Endothelial cell of umbilical vein (primary cell): ENCODE measurements at regions not wholly inside any gene's neighbourhood (a gene's known extent, or its start where the extent isn't known, plus 50 kb on each side); places are given as distances from the start of the nearest gene placed in this dataset.

ENCODE experiments used
- BruUV-seq: library from RNA; stranded (reverse); fragments of 400-500 nt; replicated peaks from 2 replicates; lab custom pipeline; 2021; lab: Mats Ljungman, UMichigan
- CTCF ChIA-PET: fragments of 300-600, 350-600 bp; sonication (Branson Sonifier 250); formaldehyde crosslinking; loops from one replicate; lab custom pipeline; 2021; ENCODE audit warnings: antibody characterized with exemption, inconsistent platforms; lab: Charles Lee
- POLR2A ChIA-PET: fragments of 300-600, 350-600 bp; sonication (Branson Sonifier 250); formaldehyde crosslinking; loops from one replicate; lab custom pipeline; 2021; ENCODE audit warnings: antibody characterized with exemption, inconsistent platforms; lab: Charles Lee
- DNase-seq: peaks from one replicate; pipeline ENCODE4 v3.0.0-alpha.2; 2011; ENCODE audit warnings: low read depth, low spot score
- FAIRE-seq: peaks from 2 replicates; lab custom pipeline; 2011; peaks lifted over from hg19 to GRCh38; lab: Jason Lieb, UNC
- H2AFZ ChIP-seq: 2 replicates; pipeline ENCODE4 v1.6.0; 2012; ENCODE audit warnings: low read depth, low read length, control low read depth, inconsistent platforms
- H3K27ac ChIP-seq: 2 replicates; pipeline ENCODE4 v1.5.1; 2011; ENCODE audit warnings: low read depth, mild to moderate bottlenecking, control low read depth, low read length, moderate library complexity; ENCODE audit not compliant: insufficient read depth
- H3K27me3 ChIP-seq, 2 experiments: 2 replicates each; pipeline versions ENCODE4 v1.6.0 to v1.6.1; 2011; ENCODE audit warnings: low read length in 2 of 2, mixed read lengths in 1 of 2; ENCODE audit not compliant: control insufficient read depth in 2 of 2, insufficient read depth in 2 of 2
- H3K36me3 ChIP-seq, 2 experiments: 2 replicates in 1 of 2; 3 replicates in 1 of 2; pipeline ENCODE4 v1.5.1; 2011; ENCODE audit warnings: low read length in 2 of 2, mild to moderate bottlenecking in 1 of 2, moderate library complexity in 1 of 2; ENCODE audit not compliant: control insufficient read depth in 2 of 2, insufficient read depth in 2 of 2; ENCODE audit errors: extremely low read depth in 1 of 2
- H3K4me1 ChIP-seq: 3 replicates; pipeline ENCODE4 v1.5.1; 2011; ENCODE audit warnings: mild to moderate bottlenecking, low read length; ENCODE audit not compliant: control insufficient read depth, insufficient read depth; ENCODE audit errors: extremely low read depth
- H3K4me2 ChIP-seq: 2 replicates; pipeline ENCODE4 v1.6.1; 2011; ENCODE audit warnings: low read length, control low read depth, mixed read lengths; ENCODE audit not compliant: insufficient read depth
- H3K4me3 ChIP-seq, 3 experiments: fragments of 200-600 bp in 1 of 3; sonication (generic), shearing (Covaris generic) in 1 of 3; replicated peaks in 1 of 3; 2 replicates each; pipeline ENCODE4 v1.5.1; 2011 to 2016; ENCODE audit warnings: control low read depth in 3 of 3, low read length in 3 of 3, mild to moderate bottlenecking in 2 of 3, inconsistent platforms in 1 of 3, low read depth in 1 of 3, moderate library complexity in 1 of 3; ENCODE audit not compliant: insufficient read depth in 1 of 3
- H3K79me2 ChIP-seq: 2 replicates; pipeline ENCODE4 v1.6.0; 2012; ENCODE audit warnings: low read length, inconsistent platforms; ENCODE audit not compliant: control insufficient read depth, insufficient read depth
- H3K9ac ChIP-seq: replicated peaks from 2 replicates; pipeline ENCODE3; 2011; ENCODE audit warnings: low read length, control low read depth; ENCODE audit not compliant: insufficient read depth; ENCODE audit errors: extremely low read depth
- H3K9me1 ChIP-seq: replicated peaks from 3 replicates; pipeline ENCODE4 v1.6.0; 2011; ENCODE audit warnings: mild to moderate bottlenecking, low read length; ENCODE audit not compliant: control insufficient read depth, insufficient read depth; ENCODE audit errors: extremely low read depth
- H3K9me3 ChIP-seq: replicated peaks from 2 replicates; pipeline ENCODE4 v1.5.1; 2012; ENCODE audit warnings: low read length, inconsistent platforms; ENCODE audit not compliant: control insufficient read depth, insufficient read depth
- H4K20me1 ChIP-seq: replicated peaks from 2 replicates; pipeline ENCODE3; 2011; ENCODE audit warnings: mild to moderate bottlenecking, low read length; ENCODE audit not compliant: control insufficient read depth, insufficient read depth; ENCODE audit errors: extremely low read depth
- EZH2 ChIP-seq: IDR thresholded peaks from 2 replicates; pipeline ENCODE4 v1.6.1; 2012; ENCODE audit warnings: borderline replicate concordance, low read depth, mild to moderate bottlenecking, moderate library complexity, low read length, inconsistent platforms; ENCODE audit not compliant: severe bottlenecking
- FOS ChIP-seq: IDR thresholded peaks from 2 replicates; pipeline ENCODE4 v1.6.1; 2011; ENCODE audit warnings: mild to moderate bottlenecking, low read length, moderate library complexity, borderline replicate concordance; ENCODE audit not compliant: insufficient read depth
- GATA2 ChIP-seq: IDR thresholded peaks from 2 replicates; pipeline ENCODE4 v1.7.0; 2011; ENCODE audit warnings: low read depth, mild to moderate bottlenecking, moderate library complexity, mixed read lengths, low read length; ENCODE audit not compliant: insufficient read length, insufficient read depth
- MYC ChIP-seq: IDR thresholded peaks from one replicate; pipeline ENCODE4 v1.6.1; 2011; ENCODE audit warnings: mild to moderate bottlenecking, low read depth, low read length
- POLR2AphosphoS5 ChIP-seq: IDR thresholded peaks from 2 replicates; pipeline ENCODE4 v1.6.1; 2012; ENCODE audit warnings: low read depth, mild to moderate bottlenecking, control low read depth, low read length, moderate library complexity; ENCODE audit not compliant: insufficient read depth
- dilution Hi-C: fragments of 300-500 bp; cut with MboI; formaldehyde crosslinking; loops from one replicate; pipeline ENCODE4 v1.15.0; 2019; ENCODE audit warnings: low sequenced_read_pairs; ENCODE audit not compliant: extremely low pct_ligation_motif_present
- intact Hi-C: fragments of 100-400 bp; cut with micrococcal nuclease; formaldehyde crosslinking; loops from one replicate; pipeline ENCODE4 v1.10.0; 2022

DNA sequence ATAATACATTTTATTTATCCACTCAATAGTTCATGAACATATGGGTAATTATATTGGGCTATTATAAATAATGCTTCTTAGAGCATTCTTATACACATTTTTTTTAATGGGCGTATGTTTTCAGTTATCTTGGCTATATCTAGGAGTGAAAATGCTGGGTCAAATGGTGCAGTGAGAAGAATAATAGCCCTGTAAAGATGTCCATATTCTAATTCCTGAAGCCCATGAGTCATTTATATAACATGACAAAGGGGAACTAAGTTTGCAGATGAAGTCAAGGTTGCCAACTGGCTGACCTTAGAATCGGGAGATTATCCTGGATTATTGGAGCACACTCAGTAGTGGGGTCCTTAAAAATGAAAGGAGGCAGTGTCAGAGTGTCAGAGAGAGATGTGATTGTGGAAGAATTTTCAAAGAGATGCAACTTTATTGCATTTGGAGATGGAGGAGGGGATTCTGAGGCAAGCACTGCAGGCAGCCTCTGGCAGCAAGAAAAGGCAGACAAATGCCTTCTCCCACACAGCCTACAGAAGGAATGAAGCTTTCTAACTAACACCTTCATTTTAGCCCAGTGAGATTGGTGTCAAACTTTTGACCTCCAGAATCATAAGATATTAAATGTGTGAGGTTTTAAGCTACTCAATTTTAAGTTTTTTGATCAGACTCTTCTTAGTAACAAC, 106.1 kb upstream of the HS3ST1 start:
- H3K4me2 ChIP-seq, result no peak overlapping the region
- no TSS peak for BruUV-seq
- no peaks in the 10 kb centered on the region for H4K20me1 ChIP-seq
- ChIA-PET POLR2A (no interaction called here), CTCF (interaction anchor here (0.6 to 2.1 kb wide), 2 partner anchors 9 to 18 kb away, joined by 3 to 5 read pairs; no protein-coding TSS in a partner anchor)
- no peak for FAIRE-seq
- H3K9me3 ChIP-seq, result peaks cover 2% of the 10 kb centered on the region
- H3K9me1 ChIP-seq, result no peaks in the 10 kb centered on the region
- H3K27me3 ChIP-seq, result no peaks in the 10 kb centered on the region
- H3K9ac ChIP-seq, result no peak overlapping the region
- H3K36me3 ChIP-seq, result no peaks in the 10 kb centered on the region
- dilution Hi-C loops, result no loop called here
- peaks cover 1% of the 10 kb centered on the region for H3K4me1 ChIP-seq
- intact Hi-C loops, result no loop called here
- TF ChIP-seq FOS (peak; percentile 26), EZH2 (no peak)
- H3K79me2 ChIP-seq, result no peaks in the 10 kb centered on the region
- H3K27ac ChIP-seq, result no peak overlapping the region
- H2AFZ ChIP-seq, result no peak overlapping the region
- no peak overlapping the region for H3K4me3 ChIP-seq
- no peak for DNase-seq

- peaks cover 11% of the 10 kb centered on the region for H3K4me1 ChIP-seq
- DNase-seq, result no peak
- dilution Hi-C loops, result no loop called here
- H3K27me3 ChIP-seq, result no peaks in the 10 kb centered on the region
- no peak overlapping the region for H3K27ac ChIP-seq
- no peak overlapping the region for H3K9ac ChIP-seq
- no peaks in the 10 kb centered on the region for H4K20me1 ChIP-seq
- FAIRE-seq, result no peak
- no TSS peak for BruUV-seq
- peaks cover 2% of the 10 kb centered on the region for H3K9me3 ChIP-seq
- ChIA-PET CTCF (no interaction called here), POLR2A (no interaction called here)
- no peak overlapping the region for H3K4me3 ChIP-seq
- H3K79me2 ChIP-seq, result no peaks in the 10 kb centered on the region
- H3K9me1 ChIP-seq, result no peaks in the 10 kb centered on the region
- no peak overlapping the region for H2AFZ ChIP-seq
- no peaks in the 10 kb centered on the region for H3K36me3 ChIP-seq
- intact Hi-C loops, result no loop called here
- TF ChIP-seq GATA2 (no peak), POLR2AphosphoS5 (no peak), FOS (no peak), EZH2 (no peak), MYC (no peak)
- no peak overlapping the region for H3K4me2 ChIP-seq
Measured at GRCh38 chr4:11532138-11532537, 103.4 kb upstream of the HS3ST1 start.
